Natural killer cell (primary cell): ENCODE measurements at regions not wholly inside any gene's neighbourhood (a gene's known extent, or its start where the extent isn't known, plus 50 kb on each side); places are given as distances from the start of the nearest gene placed in this dataset.

Experiments used
- ATAC-seq, 3 donors: fragments of 150-1000 bp in 2 of 3; fragments of 200-7000 bp in 1 of 3; cut with Tn5 transposase; 1 replicate in 1 of 3; 2 replicates in 2 of 3; pipeline ENCODE4 v1.10.0; 2021; ENCODE audit warnings: mild to moderate bottlenecking in 2 of 3, moderate library complexity in 2 of 3
- DNase-seq, 2 donors: peaks; one replicate each; pipeline versions ENCODE4 v3.0.0 to v3.0.0-alpha.2; 2013 to 2021; ENCODE audit warnings: mixed read lengths in 1 of 2
- H3K27ac ChIP-seq: one replicate; pipeline ENCODE4 v1.5.1; 2013; ENCODE audit warnings: mild to moderate bottlenecking, low read length
- H3K27me3 ChIP-seq: one replicate; pipeline ENCODE4 v1.6.1; 2013; ENCODE audit warnings: low read length; ENCODE audit not compliant: control insufficient read depth, insufficient read depth
- H3K36me3 ChIP-seq: one replicate; pipeline ENCODE4 v1.6.1; 2013; ENCODE audit warnings: low read length; ENCODE audit not compliant: control insufficient read depth, insufficient read depth
- H3K4me1 ChIP-seq: one replicate; pipeline ENCODE4 v1.6.1; 2013; ENCODE audit warnings: low read length; ENCODE audit not compliant: control insufficient read depth, insufficient read depth
- H3K4me3 ChIP-seq: one replicate; pipeline ENCODE4 v1.5.1; 2013; ENCODE audit warnings: low read length
- H3K9me3 ChIP-seq: one replicate; pipeline ENCODE4 v1.6.1; 2013; ENCODE audit warnings: low read length; ENCODE audit not compliant: control insufficient read depth, insufficient read depth
- H3K27ac Mint-ChIP-seq, 2 donors: one replicate each; pipeline ENCODE4 v1.8.0; 2022; ENCODE audit warnings: mild to moderate bottlenecking in 2 of 2, mixed read lengths in 2 of 2, moderate library complexity in 1 of 2
- H3K27me3 Mint-ChIP-seq, 2 donors: one replicate each; pipeline ENCODE4 v1.8.0; 2022; ENCODE audit warnings: low read depth in 2 of 2, mixed read lengths in 2 of 2
- H3K36me3 Mint-ChIP-seq: one replicate; pipeline ENCODE4 v1.8.0; 2022; ENCODE audit warnings: mixed read lengths
- H3K4me1 Mint-ChIP-seq, 2 donors: one replicate each; pipeline ENCODE4 v1.8.0; 2022; ENCODE audit warnings: mixed read lengths in 2 of 2
- H3K4me3 Mint-ChIP-seq: one replicate; pipeline ENCODE4 v1.8.0; 2022; ENCODE audit warnings: mild to moderate bottlenecking, moderate library complexity, mixed read lengths
- H3K9me3 Mint-ChIP-seq, 2 donors: one replicate each; pipeline ENCODE4 v1.8.0; 2022; ENCODE audit warnings: mixed read lengths in 2 of 2
- CTCF ChIP-seq: fragments of 200-600 bp; IDR thresholded peaks from one replicate; pipeline ENCODE4 v1.8.0; 2022; ENCODE audit warnings: antibody characterized with exemption
- WGBS: methylation state at CpG from one replicate; pipeline ENCODE4 v1.1.7; 2013; ENCODE audit warnings: missing lambda C conversion rate; ENCODE audit not compliant: insufficient coverage; 5-methylcytosine and 5-hydroxymethylcytosine counted together
- intact Hi-C: fragments of 100-400 bp; cut with micrococcal nuclease; formaldehyde crosslinking; loops from one replicate; pipeline ENCODE4 v1.14.2; 2022

GRCh38 chr12:88416786-88417185 lies 163.5 kb downstream of the KITLG start:
- Histone ChIP-seq H3K27ac (no peak overlapping the region), H3K27me3 (no peaks in the 10 kb centered on the region), H3K4me1 (no peaks in the 10 kb centered on the region), H3K9me3 (no peaks in the 10 kb centered on the region), H3K36me3 (no peaks in the 10 kb centered on the region), H3K4me3 (no peak overlapping the region)
- DNase-seq (no peak), ATAC-seq (no peak)
- Mint-ChIP-seq H3K27ac (no peak overlapping the region), H3K4me1 (no peaks in the 10 kb centered on the region), H3K4me3 (no peak overlapping the region), H3K27me3 (no peaks in the 10 kb centered on the region), H3K9me3 (peaks cover 4 to 6% of the 10 kb centered on the region in 2 donors), H3K36me3 (no peaks in the 10 kb centered on the region)
- intact Hi-C loops = no loop called here
- WGBS = 89% methylated on average over 2 of the region's 2 CpGs
- TF ChIP-seq CTCF = no peak

GRCh38 chr12:88417531-88417930 lies 162.7 kb downstream of the KITLG start:
- ATAC-seq (no peak), DNase-seq (no peak)
- Histone ChIP-seq H3K4me1 (no peaks in the 10 kb centered on the region), H3K27ac (no peak overlapping the region), H3K4me3 (no peak overlapping the region), H3K27me3 (no peaks in the 10 kb centered on the region), H3K36me3 (no peaks in the 10 kb centered on the region), H3K9me3 (no peaks in the 10 kb centered on the region)
- Mint-ChIP-seq H3K27ac (no peak overlapping the region), H3K4me3 (no peak overlapping the region), H3K4me1 (no peaks in the 10 kb centered on the region), H3K27me3 (no peaks in the 10 kb centered on the region), H3K9me3 (peaks cover 4 to 6% of the 10 kb centered on the region in 2 donors), H3K36me3 (no peaks in the 10 kb centered on the region)
- 81% methylated on average over 3 of the region's 5 CpGs for WGBS
- intact Hi-C loops = no loop called here
- no peak for TF ChIP-seq CTCF

GRCh38 chr12:88418856-88419497 lies 161.3 kb downstream of the KITLG start:
- H3K4me1 Mint-ChIP-seq = no peaks in the 10 kb centered on the region
- 91% methylated on average over 8 of the region's 8 CpGs for WGBS
- no peak overlapping the region for H3K4me3 Mint-ChIP-seq
- H3K4me1 ChIP-seq = no peaks in the 10 kb centered on the region
- no peaks in the 10 kb centered on the region for H3K36me3 Mint-ChIP-seq
- no peaks in the 10 kb centered on the region for H3K36me3 ChIP-seq
- TF ChIP-seq CTCF = no peak
- H3K4me3 ChIP-seq = no peak overlapping the region
- H3K9me3 Mint-ChIP-seq = peaks cover 4 to 6% of the 10 kb centered on the region in 2 donors
- no peak for ATAC-seq
- H3K27ac ChIP-seq = no peak overlapping the region
- no peak overlapping the region for H3K27ac Mint-ChIP-seq
- no peak for DNase-seq
- no peaks in the 10 kb centered on the region for H3K27me3 Mint-ChIP-seq
- intact Hi-C loops = no loop called here
- no peaks in the 10 kb centered on the region for H3K27me3 ChIP-seq
- H3K9me3 ChIP-seq = no peaks in the 10 kb centered on the region

GRCh38 chr12:88419794-88420193 lies 160.5 kb downstream of the KITLG start:
- Histone ChIP-seq H3K27ac (no peak overlapping the region), H3K9me3 (no peaks in the 10 kb centered on the region), H3K36me3 (no peaks in the 10 kb centered on the region), H3K27me3 (no peaks in the 10 kb centered on the region), H3K4me3 (no peak overlapping the region), H3K4me1 (no peaks in the 10 kb centered on the region)
- no peak for ATAC-seq
- no peak for TF ChIP-seq CTCF
- intact Hi-C loops = no loop called here
- H3K27me3 Mint-ChIP-seq = no peaks in the 10 kb centered on the region
- no peak overlapping the region for H3K27ac Mint-ChIP-seq
- DNase-seq = no peak
- no peaks in the 10 kb centered on the region for H3K4me1 Mint-ChIP-seq
- H3K4me3 Mint-ChIP-seq = no peak overlapping the region
- WGBS = 100% methylated on average over 1 of the region's 1 CpG
- H3K36me3 Mint-ChIP-seq = no peaks in the 10 kb centered on the region
- peaks cover 4 to 6% of the 10 kb centered on the region in 2 donors for H3K9me3 Mint-ChIP-seq
